Fibroblast of villous mesenchyme (primary cell): ENCODE measurements at regions not wholly inside any gene's neighbourhood (a gene's known extent, or its start where the extent isn't known, plus 50 kb on each side); places are given as distances from the start of the nearest gene placed in this dataset.

Experiments
- DNase-seq: peaks from one replicate; pipeline ENCODE4 v3.0.0-alpha.2; 2010; ENCODE audit warnings: low read depth
- H3K4me3 ChIP-seq: 2 replicates; pipeline ENCODE4 v1.5.1; 2011; ENCODE audit warnings: low read depth, mild to moderate bottlenecking, low read length
- TF ChIP-seq, protein P1 (sequence below): IDR thresholded peaks from 2 replicates; pipeline ENCODE4 v1.5.1; 2012; ENCODE audit warnings: low read depth, mild to moderate bottlenecking, low read length; ENCODE audit not compliant: insufficient read depth

DNA sequence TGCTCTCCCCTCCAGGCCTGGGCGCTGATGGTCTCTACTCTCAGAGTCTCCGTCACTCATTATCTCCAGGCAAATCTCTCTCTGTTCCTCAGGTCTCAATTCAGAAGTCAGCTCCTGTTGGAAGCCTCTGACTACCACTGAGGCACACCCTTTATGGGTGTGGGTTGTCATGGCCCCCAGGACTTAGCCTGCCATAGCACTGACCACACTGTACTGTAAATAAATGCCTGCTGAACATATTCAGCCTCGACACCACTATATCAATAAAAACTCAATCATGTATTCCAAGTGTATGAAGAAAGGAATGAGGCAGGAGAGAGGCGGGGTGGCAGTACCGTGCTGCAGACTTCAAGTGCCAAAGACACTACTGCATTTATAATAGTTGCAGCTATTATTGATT is 88.9 kb downstream of the PCDH1 start:
- no peak for DNase-seq
- H3K4me3 ChIP-seq: no peak overlapping the region
- TF ChIP-seq, protein P1, sequence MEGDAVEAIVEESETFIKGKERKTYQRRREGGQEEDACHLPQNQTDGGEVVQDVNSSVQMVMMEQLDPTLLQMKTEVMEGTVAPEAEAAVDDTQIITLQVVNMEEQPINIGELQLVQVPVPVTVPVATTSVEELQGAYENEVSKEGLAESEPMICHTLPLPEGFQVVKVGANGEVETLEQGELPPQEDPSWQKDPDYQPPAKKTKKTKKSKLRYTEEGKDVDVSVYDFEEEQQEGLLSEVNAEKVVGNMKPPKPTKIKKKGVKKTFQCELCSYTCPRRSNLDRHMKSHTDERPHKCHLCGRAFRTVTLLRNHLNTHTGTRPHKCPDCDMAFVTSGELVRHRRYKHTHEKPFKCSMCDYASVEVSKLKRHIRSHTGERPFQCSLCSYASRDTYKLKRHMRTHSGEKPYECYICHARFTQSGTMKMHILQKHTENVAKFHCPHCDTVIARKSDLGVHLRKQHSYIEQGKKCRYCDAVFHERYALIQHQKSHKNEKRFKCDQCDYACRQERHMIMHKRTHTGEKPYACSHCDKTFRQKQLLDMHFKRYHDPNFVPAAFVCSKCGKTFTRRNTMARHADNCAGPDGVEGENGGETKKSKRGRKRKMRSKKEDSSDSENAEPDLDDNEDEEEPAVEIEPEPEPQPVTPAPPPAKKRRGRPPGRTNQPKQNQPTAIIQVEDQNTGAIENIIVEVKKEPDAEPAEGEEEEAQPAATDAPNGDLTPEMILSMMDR: no peak

DNA sequence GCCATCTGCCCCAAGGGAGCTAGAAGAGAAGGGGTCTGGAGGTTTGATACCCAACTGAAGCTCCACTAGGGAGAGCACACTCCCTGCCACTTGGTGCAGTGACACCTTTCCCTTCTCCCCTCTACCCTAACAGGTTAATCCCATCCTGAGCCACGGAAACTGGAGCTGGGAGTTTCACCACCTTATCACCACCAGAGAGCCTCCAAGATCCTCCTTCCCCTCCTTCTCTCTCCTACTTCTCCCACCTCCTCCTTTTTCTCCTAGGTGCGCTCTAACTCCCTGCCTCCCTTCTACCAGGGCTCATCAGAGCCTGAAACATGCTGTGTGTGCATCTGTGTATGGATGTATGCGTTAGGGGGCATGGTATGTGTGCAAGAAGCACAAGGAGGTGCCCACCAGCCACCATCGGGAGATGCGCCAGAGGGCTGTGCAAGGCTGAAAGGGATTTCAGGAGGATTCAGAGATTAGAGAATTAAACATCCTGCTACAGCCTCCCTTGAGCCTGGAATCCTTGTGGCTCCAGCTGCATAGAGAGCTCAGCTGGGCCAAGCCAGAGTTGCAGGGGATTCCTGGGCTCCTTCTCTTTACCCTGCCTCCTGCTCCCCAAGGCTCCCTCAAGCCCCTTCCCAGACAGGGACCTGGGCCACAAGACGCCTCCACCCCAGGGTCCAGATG is 89.8 kb downstream of the PCDH1 start:
- no peak for DNase-seq
- H3K4me3 ChIP-seq: no peak overlapping the region
- TF ChIP-seq, protein P1: no peak

DNA sequence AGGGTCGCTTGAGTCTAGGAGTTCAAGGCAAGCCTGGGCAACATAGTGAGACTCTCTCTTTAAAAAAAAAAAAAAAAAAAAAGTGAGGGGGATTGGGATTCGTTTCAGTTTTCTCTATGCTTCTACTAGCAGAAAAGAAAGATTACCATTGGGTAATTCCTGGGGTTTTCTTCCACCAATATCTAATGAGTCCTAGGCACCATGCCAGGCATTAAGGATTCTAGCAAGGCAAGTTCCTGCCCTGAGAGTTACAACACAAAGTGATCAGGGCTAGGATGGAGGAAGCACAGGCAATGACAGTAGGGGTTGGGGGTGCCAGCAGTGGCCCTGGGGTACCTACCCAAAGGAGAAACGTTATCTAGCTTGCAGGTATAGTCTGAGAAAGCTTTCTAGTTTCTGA is 90.8 kb downstream of the PCDH1 start:
- TF ChIP-seq, protein P1: no peak
- H3K4me3 ChIP-seq: no peak overlapping the region
- no peak for DNase-seq

DNA sequence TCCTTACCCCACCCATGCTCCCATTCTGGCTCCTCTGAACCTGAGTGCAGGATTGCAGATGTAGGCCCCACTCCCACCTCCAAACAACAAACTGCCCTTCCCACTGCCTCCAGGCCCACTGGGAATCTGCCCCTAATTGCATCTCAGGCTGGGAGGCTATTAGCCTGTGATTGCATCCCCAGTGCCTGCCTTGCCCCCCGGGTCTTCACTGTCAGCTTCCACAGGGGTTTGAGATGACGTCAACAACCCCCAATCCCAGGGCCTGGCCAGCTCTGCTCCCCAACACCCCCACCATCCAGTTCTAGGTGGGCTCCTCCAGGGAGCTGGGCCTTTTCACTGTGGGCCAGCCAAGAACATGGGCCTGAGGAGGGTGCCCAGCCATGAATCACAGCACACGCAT is 91.5 kb downstream of the PCDH1 start:
- H3K4me3 ChIP-seq: no peak overlapping the region
- no peak for DNase-seq
- TF ChIP-seq, protein P1: no peak

DNA sequence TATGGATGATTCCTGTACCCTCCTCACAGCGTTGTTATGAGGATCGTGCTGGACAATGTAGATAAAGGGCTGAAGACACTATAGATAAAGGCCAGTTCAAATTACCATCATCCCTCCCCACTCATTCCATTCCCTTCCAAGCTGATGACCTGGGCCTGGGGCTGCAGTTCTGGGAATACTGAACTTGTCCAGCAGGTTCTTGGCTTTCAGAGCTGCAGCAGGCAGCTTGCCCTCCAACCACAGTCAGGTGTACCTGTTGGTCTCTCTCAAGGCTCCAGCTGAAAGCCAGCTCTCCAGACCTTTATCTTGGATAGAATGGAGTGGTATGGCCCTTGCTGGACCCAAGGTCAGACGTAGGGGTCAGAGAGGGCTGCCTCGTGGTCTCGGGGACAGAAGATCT is 92.5 kb downstream of the PCDH1 start:
- TF ChIP-seq, protein P1: no peak
- H3K4me3 ChIP-seq: no peak overlapping the region
- no peak for DNase-seq

DNA sequence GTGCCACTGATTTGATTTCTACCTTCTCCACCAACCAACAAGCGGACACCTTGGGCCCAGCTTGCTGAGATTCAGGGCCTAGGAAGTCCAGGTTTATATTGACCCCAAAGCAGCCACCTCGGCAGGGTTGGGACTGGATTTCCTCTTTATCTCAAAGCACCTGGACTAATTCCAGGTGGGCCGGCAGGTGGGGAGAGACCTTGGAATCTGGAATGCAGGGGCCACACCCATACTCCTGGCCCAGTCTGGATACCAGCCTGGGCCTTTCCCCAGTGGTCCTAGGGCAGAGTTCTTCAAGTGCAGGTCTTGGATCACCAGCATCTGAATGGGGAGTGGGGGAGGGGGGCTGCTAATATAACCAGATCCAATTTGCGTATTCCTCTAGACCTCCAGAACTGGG is 93.1 kb downstream of the PCDH1 start:
- TF ChIP-seq, protein P1: no peak
- no peak overlapping the region for H3K4me3 ChIP-seq
- DNase-seq: no peak

DNA sequence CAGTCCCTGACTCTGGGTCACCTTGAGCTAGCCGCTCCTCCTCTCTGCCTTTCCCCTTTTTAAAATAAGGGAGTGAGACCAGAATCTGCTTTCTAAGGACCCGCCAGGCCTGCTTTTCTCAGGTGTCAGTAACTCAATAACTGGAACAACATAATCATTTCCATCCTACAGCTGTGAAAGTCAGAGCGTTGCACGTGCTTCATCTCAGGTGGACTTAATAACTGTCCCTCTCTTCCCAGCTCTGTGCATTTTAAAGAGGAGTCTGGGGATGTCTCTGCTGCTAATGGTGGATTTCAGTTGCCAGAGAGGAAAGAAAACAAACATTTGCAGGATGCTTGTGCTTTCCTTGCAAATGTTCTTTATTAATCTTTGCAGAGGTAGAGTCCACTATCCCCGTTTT is 93.7 kb downstream of the PCDH1 start:
- TF ChIP-seq, protein P1: no peak
- DNase-seq: no peak
- no peak overlapping the region for H3K4me3 ChIP-seq
